ENCODE measurements at regions not wholly inside any gene's neighbourhood (a gene's known extent, or its start where the extent isn't known, plus 50 kb on each side); places are given as distances from the start of the nearest gene placed in this dataset.

- Histone ChIP-seq H3K4me2 (ENCODE audit: low read length) (no peak overlapping the region), H3K27me3 (ENCODE audit: insufficient read depth, low read length, poor library complexity) (no peaks in the 10 kb centered on the region), H3K36me3 (ENCODE audit: control insufficient read depth, insufficient read depth, low read length) (no peaks in the 10 kb centered on the region), H3K18ac (ENCODE audit: low read length) (no peak overlapping the region), H3K4me3 (ENCODE audit: low read length) (no peak overlapping the region), H4K8ac (ENCODE audit: low read depth, low read length) (no peak overlapping the region), H2BK5ac (ENCODE audit: low read length) (no peak overlapping the region), H2BK15ac (replicated peaks; ENCODE audit: low read depth) (no peak overlapping the region), H3K79me2 (ENCODE audit: control insufficient read depth, insufficient read depth, low read length) (no peaks in the 10 kb centered on the region), H3K4me1 (ENCODE audit: control insufficient read depth, low read depth, low read length) (no peaks in the 10 kb centered on the region), H4K5ac (ENCODE audit: low read length) (no peak overlapping the region), H3K79me1 (ENCODE audit: low read length) (no peaks in the 10 kb centered on the region), H3K23ac (ENCODE audit: low read length) (no peak overlapping the region), H2BK120ac (ENCODE audit: low read depth, low read length) (no peak overlapping the region), H2AK5ac (ENCODE audit: low read length) (no peak overlapping the region), H3K9ac (ENCODE audit: low read length) (no peak overlapping the region), H3K4ac (ENCODE audit: low read depth, low read length) (no peak overlapping the region), H3K56ac (ENCODE audit: low read length) (no peak overlapping the region), H3K27ac (ENCODE audit: low read depth, low read length) (no peak overlapping the region)
- DNase-seq: no peak
- whole genome bisulfite sequencing (ENCODE audit: extremely low coverage, insufficient coverage, low lambda C conversion rate): no CpG with 5 or more reads among the region's 10 CpGs
Observed at GRCh38 chr6:168197636-168198301, 118.8 kb upstream of the FRMD1 start.

DNA sequence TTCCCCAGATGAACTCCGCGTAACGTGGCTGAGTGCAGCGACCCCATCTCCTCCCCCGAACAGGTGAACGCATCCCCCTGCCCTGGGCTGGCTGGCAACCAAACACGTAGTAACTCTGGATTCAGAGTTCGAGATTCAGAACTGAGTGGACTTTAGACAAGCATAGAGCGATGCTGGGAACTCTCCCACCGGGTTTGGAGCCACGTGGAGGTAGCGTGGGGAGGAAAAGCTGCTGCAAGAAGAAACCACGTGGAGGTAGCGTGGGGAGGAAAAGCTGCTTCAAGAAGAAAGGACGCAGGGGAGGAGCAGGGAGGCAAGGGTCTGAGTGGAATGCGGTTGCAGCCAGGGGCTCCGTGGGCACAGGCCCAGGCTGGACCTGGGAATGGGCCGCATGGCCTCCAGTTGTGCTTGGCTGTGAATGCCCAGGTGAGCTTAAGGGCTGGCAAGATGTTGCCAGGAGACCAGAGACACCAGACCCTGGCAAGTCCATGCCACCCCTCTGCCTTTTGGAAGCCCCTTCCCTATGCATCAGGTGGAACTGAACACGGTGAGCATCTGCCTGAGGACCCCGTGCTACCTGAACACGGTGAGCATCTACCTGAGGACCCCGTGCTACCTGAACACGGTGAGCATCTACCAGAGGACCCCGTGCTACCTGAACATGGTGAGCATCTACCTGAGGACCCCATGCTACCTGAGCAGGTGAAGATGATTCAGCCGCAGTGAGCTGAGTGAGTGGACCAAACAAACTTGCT is 118.0 kb upstream of the FRMD1 start:
- Histone ChIP-seq H2BK120ac (ENCODE audit: low read depth, low read length) (no peak overlapping the region), H3K23ac (ENCODE audit: low read length) (no peak overlapping the region), H3K36me3 (ENCODE audit: control insufficient read depth, insufficient read depth, low read length) (no peaks in the 10 kb centered on the region), H3K9ac (ENCODE audit: low read length) (no peak overlapping the region), H2BK5ac (ENCODE audit: low read length) (no peak overlapping the region), H3K4me2 (ENCODE audit: low read length) (no peak overlapping the region), H2AK5ac (ENCODE audit: low read length) (no peak overlapping the region), H3K18ac (ENCODE audit: low read length) (no peak overlapping the region), H3K79me1 (ENCODE audit: low read length) (no peaks in the 10 kb centered on the region), H3K27me3 (ENCODE audit: insufficient read depth, low read length, poor library complexity) (no peaks in the 10 kb centered on the region), H4K8ac (ENCODE audit: low read depth, low read length) (no peak overlapping the region), H2BK15ac (replicated peaks; ENCODE audit: low read depth) (no peak overlapping the region), H3K4me1 (ENCODE audit: control insufficient read depth, low read depth, low read length) (no peaks in the 10 kb centered on the region), H3K79me2 (ENCODE audit: control insufficient read depth, insufficient read depth, low read length) (no peaks in the 10 kb centered on the region), H3K56ac (ENCODE audit: low read length) (no peak overlapping the region), H3K27ac (ENCODE audit: low read depth, low read length) (no peak overlapping the region), H3K4me3 (ENCODE audit: low read length) (no peak overlapping the region), H3K4ac (ENCODE audit: low read depth, low read length) (no peak overlapping the region), H4K5ac (ENCODE audit: low read length) (no peak overlapping the region)
- DNase-seq: no peak
- no CpG with 5 or more reads among the region's 25 CpGs for WGBS (ENCODE audit: extremely low coverage, insufficient coverage, low lambda C conversion rate)

DNA sequence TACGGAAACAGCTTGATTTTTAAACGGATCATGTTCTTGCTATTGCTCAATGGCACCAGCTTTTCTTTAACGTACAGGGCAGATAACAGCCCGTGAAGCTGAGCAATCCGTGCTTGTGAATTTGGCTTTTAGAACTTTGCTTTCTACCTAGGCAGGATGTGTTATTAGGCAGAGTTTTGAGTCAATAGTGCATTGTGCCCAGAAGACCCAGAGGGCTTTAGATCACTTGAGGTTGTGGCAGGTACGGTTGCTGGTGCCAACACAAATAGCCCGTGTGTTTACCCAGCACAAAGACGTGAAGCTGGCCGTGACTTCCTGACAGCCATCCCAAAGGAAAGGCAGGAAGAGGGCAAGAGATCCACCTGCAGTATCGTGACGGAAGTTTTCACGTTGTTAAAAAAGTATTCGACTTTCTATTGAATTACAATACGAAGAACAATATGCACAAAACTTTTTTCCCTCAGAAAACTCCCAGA is 117.4 kb upstream of the FRMD1 start:
- Histone ChIP-seq H3K4me2 (ENCODE audit: low read length) (no peak overlapping the region), H3K79me2 (ENCODE audit: control insufficient read depth, insufficient read depth, low read length) (no peaks in the 10 kb centered on the region), H2BK5ac (ENCODE audit: low read length) (no peak overlapping the region), H3K4me3 (ENCODE audit: low read length) (no peak overlapping the region), H2BK15ac (replicated peaks; ENCODE audit: low read depth) (no peak overlapping the region), H2AK5ac (ENCODE audit: low read length) (no peak overlapping the region), H3K18ac (ENCODE audit: low read length) (no peak overlapping the region), H3K9ac (ENCODE audit: low read length) (no peak overlapping the region), H3K27ac (ENCODE audit: low read depth, low read length) (no peak overlapping the region), H3K4ac (ENCODE audit: low read depth, low read length) (no peak overlapping the region), H4K5ac (ENCODE audit: low read length) (no peak overlapping the region), H2BK120ac (ENCODE audit: low read depth, low read length) (no peak overlapping the region), H3K23ac (ENCODE audit: low read length) (no peak overlapping the region), H4K8ac (ENCODE audit: low read depth, low read length) (no peak overlapping the region), H3K27me3 (ENCODE audit: insufficient read depth, low read length, poor library complexity) (no peaks in the 10 kb centered on the region), H3K4me1 (ENCODE audit: control insufficient read depth, low read depth, low read length) (no peaks in the 10 kb centered on the region), H3K56ac (ENCODE audit: low read length) (no peak overlapping the region), H3K36me3 (ENCODE audit: control insufficient read depth, insufficient read depth, low read length) (no peaks in the 10 kb centered on the region), H3K79me1 (ENCODE audit: low read length) (no peaks in the 10 kb centered on the region)
- DNase-seq: no peak
- WGBS (ENCODE audit: extremely low coverage, insufficient coverage, low lambda C conversion rate): no CpG with 5 or more reads among the region's 14 CpGs

- Histone ChIP-seq H4K5ac (ENCODE audit: low read length) (no peak overlapping the region), H3K36me3 (ENCODE audit: control insufficient read depth, insufficient read depth, low read length) (no peaks in the 10 kb centered on the region), H3K23ac (ENCODE audit: low read length) (no peak overlapping the region), H3K79me2 (ENCODE audit: control insufficient read depth, insufficient read depth, low read length) (no peaks in the 10 kb centered on the region), H2AK5ac (ENCODE audit: low read length) (no peak overlapping the region), H3K56ac (ENCODE audit: low read length) (no peak overlapping the region), H4K8ac (ENCODE audit: low read depth, low read length) (no peak overlapping the region), H2BK120ac (ENCODE audit: low read depth, low read length) (no peak overlapping the region), H3K9ac (ENCODE audit: low read length) (no peak overlapping the region), H2BK5ac (ENCODE audit: low read length) (no peak overlapping the region), H3K4ac (ENCODE audit: low read depth, low read length) (no peak overlapping the region), H2BK15ac (replicated peaks; ENCODE audit: low read depth) (no peak overlapping the region), H3K4me3 (ENCODE audit: low read length) (no peak overlapping the region), H3K27ac (ENCODE audit: low read depth, low read length) (no peak overlapping the region), H3K79me1 (ENCODE audit: low read length) (no peaks in the 10 kb centered on the region), H3K4me2 (ENCODE audit: low read length) (no peak overlapping the region), H3K18ac (ENCODE audit: low read length) (no peak overlapping the region), H3K4me1 (ENCODE audit: control insufficient read depth, low read depth, low read length) (no peaks in the 10 kb centered on the region), H3K27me3 (ENCODE audit: insufficient read depth, low read length, poor library complexity) (no peaks in the 10 kb centered on the region)
- WGBS (ENCODE audit: extremely low coverage, insufficient coverage, low lambda C conversion rate): no CpG with 5 or more reads among the region's 10 CpGs
- no peak for DNase-seq
Observed at GRCh38 chr6:168195712-168196111, 116.7 kb upstream of the FRMD1 start.

- H3K56ac ChIP-seq (ENCODE audit: low read length): no peak overlapping the region
- no peak overlapping the region for H2AK5ac ChIP-seq (ENCODE audit: low read length)
- no peaks in the 10 kb centered on the region for H3K79me1 ChIP-seq (ENCODE audit: low read length)
- H3K4me1 ChIP-seq (ENCODE audit: control insufficient read depth, low read depth, low read length): no peaks in the 10 kb centered on the region
- H2BK15ac ChIP-seq (replicated peaks; ENCODE audit: low read depth): no peak overlapping the region
- no peaks in the 10 kb centered on the region for H3K27me3 ChIP-seq (ENCODE audit: insufficient read depth, low read length, poor library complexity)
- no peaks in the 10 kb centered on the region for H3K36me3 ChIP-seq (ENCODE audit: control insufficient read depth, insufficient read depth, low read length)
- no peak overlapping the region for H3K27ac ChIP-seq (ENCODE audit: low read depth, low read length)
- no peak overlapping the region for H2BK5ac ChIP-seq (ENCODE audit: low read length)
- no peak overlapping the region for H3K18ac ChIP-seq (ENCODE audit: low read length)
- no peak overlapping the region for H3K9ac ChIP-seq (ENCODE audit: low read length)
- H3K4ac ChIP-seq (ENCODE audit: low read depth, low read length): no peak overlapping the region
- H3K79me2 ChIP-seq (ENCODE audit: control insufficient read depth, insufficient read depth, low read length): no peaks in the 10 kb centered on the region
- no peak overlapping the region for H2BK120ac ChIP-seq (ENCODE audit: low read depth, low read length)
- H3K23ac ChIP-seq (ENCODE audit: low read length): no peak overlapping the region
- DNase-seq: no peak
- H4K8ac ChIP-seq (ENCODE audit: low read depth, low read length): no peak overlapping the region
- no peak overlapping the region for H4K5ac ChIP-seq (ENCODE audit: low read length)
- no CpG with 5 or more reads among the region's 19 CpGs for WGBS (ENCODE audit: extremely low coverage, insufficient coverage, low lambda C conversion rate)
- H3K4me2 ChIP-seq (ENCODE audit: low read length): no peak overlapping the region
- no peak overlapping the region for H3K4me3 ChIP-seq (ENCODE audit: low read length)
Observed at GRCh38 chr6:168194732-168195567, 115.9 kb upstream of the FRMD1 start.

Measured in mesendoderm (in vitro differentiated cells).